MG63 (cell line): ENCODE measurements at regions not wholly inside any gene's neighbourhood (a gene's known extent, or its start where the extent isn't known, plus 50 kb on each side); places are given as distances from the start of the nearest gene placed in this dataset.
A peak's percentile ranks its signal among the peaks of the same experiment; 100 is the strongest.

Experiments used
- DNase-seq: peaks from one replicate; pipeline ENCODE4 v3.0.0-alpha.2; 2020
- H3K27me3 ChIP-seq: fragments of 250-450 bp; sonication (Bioruptor Pico); 2 replicates; pipeline ENCODE4 v1.5.1; 2020; ENCODE audit warnings: mild to moderate bottlenecking, moderate library complexity
- H3K36me3 ChIP-seq: fragments of 250-450 bp; sonication (Bioruptor Pico); 2 replicates; pipeline ENCODE4 v1.5.1; 2020; ENCODE audit warnings: mild to moderate bottlenecking, moderate library complexity
- H3K4me3 ChIP-seq: fragments of 250-450 bp; sonication (Bioruptor Pico); 2 replicates; pipeline ENCODE4 v1.5.1; 2020; ENCODE audit warnings: mild to moderate bottlenecking, moderate library complexity
- H3K9me3 ChIP-seq: fragments of 250-450 bp; sonication (Bioruptor Pico); 2 replicates; pipeline ENCODE4 v1.5.1; 2020; ENCODE audit warnings: mild to moderate bottlenecking, moderate library complexity

DNA sequence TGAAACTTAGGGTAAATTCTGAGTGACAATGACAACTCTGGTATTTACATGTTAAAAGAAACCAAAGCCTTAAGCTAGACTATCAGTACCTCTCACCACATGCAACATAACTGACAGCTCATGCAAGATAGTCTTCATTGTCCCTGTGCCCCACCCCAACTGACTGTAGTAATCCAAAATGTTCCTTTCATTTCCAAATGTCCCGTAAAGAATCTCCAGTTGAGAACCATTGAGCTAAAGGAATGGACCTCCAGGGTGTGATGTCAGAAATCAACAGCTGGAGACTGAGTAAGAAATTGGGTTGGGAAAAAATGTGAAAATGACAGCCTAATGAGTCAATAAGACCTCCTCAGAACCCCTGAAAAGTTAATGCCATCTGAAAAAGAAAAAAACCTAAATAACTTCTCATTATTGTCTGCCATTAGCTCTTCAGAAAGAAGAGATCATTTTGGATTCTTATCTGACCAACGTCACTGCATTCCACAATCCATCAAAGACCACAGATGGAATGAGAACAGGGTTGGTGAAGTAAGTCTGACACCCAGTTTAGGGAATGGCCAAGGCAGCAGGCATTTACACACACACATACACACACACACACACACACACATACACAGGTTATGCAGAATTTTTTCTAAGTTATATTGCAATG is 51.7 kb upstream of the ACVR2A start:
- no peak overlapping the region for H3K4me3 ChIP-seq
- no peaks in the 10 kb centered on the region for H3K36me3 ChIP-seq
- no peaks in the 10 kb centered on the region for H3K27me3 ChIP-seq
- no peaks in the 10 kb centered on the region for H3K9me3 ChIP-seq
- DNase-seq = no peak

DNA sequence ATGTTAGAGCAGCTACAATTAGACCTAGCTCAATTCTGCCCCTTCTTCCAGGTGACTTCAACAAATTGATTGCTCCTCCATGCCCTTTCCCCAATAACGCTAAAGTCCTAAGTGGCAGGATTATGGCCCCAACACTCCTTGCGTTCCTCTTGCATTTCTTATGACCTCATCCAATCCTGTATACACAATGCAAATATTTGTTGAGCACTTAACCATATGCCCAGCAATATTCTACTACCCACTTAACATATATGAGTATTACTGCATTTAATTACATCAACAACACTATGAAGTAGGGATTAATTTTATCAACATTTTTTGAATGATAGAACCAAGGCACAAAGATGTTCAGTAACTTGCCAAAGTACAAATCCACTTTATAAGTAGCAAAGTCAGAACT is 54.2 kb upstream of the ACVR2A start:
- no peaks in the 10 kb centered on the region for H3K9me3 ChIP-seq
- no peaks in the 10 kb centered on the region for H3K27me3 ChIP-seq
- DNase-seq = no peak
- no peak overlapping the region for H3K4me3 ChIP-seq
- no peaks in the 10 kb centered on the region for H3K36me3 ChIP-seq

DNA sequence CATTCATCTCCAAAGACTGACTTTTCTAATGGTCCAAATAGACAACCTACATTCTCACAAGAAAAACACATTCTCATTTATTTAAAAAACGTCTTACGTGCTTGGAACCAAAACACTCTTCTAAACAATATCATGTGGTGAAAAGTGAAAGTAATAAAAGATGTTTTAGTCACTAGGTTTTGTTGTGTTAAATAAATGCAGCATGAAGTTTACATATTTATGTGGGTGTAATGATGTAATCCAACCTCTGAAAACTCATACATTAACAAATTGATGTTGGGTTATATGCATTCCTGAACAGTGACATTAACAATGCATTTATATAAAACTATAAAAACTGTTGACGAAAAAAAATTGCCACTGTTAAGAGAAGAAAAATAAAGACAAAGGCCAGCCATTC is 55.1 kb upstream of the ACVR2A start:
- Histone ChIP-seq H3K9me3 (no peaks in the 10 kb centered on the region), H3K27me3 (no peaks in the 10 kb centered on the region), H3K4me3 (peak overlapping the region; percentile 12), H3K36me3 (no peaks in the 10 kb centered on the region)
- no peak for DNase-seq

DNA sequence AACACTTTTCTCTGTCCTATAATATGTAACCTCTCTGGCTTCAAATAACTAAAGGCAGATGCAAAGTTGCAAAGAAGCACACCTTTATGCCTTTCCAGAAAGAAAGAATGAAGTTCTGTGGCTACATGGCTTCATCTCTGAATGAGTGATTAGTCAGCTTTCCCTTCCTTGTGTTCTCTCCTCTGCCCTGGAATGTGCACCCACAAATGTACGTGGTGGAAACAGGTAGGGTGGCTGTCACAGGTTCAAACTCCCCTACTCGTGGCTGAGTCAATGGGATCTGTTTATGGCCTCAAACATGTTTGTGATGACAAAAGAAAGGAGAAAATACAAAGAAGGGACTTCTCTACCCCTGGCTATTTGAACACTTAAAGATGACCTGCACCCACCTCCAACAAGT is 55.5 kb upstream of the ACVR2A start:
- Histone ChIP-seq H3K9me3 (no peaks in the 10 kb centered on the region), H3K36me3 (no peaks in the 10 kb centered on the region), H3K27me3 (no peaks in the 10 kb centered on the region), H3K4me3 (peak overlapping the region; percentile 12)
- no peak for DNase-seq

DNA sequence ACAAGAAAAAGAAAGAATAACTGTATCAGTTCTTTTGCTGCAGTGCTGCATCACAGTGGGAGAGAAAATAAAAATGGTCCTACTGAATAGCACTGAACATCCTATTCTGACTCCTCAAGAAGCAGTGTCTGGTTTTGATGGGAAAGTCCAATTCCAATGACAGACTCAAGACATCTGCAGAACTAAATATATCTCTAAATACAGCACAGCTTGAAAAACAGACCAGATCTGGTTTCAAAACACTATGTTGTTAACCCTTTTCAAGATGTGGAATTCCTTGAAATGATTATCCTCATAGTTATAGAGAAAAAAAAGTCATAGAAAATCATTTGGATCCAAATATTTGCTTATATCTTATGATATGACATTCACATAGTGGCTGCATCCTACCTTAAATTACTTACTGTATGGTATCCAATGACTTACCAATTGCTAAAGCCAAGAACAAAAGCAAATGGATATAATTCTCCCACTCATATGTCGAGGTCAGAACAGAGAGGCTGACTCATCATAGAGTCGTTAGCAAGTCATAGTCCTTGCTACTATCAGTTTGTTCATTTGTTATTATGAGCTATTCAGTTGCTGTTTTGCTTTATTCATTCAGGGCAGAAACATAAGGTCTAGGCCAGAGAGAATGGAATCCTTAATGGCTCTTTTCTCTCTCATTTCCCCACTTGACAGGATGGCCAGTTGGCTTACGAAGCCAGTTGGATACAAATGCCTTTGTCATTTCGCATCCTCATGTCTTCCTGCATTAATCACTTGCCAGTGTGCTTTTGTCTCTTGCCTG is 62.5 kb upstream of the ACVR2A start:
- peak; percentile 38 for DNase-seq
- no peaks in the 10 kb centered on the region for H3K9me3 ChIP-seq

DNA sequence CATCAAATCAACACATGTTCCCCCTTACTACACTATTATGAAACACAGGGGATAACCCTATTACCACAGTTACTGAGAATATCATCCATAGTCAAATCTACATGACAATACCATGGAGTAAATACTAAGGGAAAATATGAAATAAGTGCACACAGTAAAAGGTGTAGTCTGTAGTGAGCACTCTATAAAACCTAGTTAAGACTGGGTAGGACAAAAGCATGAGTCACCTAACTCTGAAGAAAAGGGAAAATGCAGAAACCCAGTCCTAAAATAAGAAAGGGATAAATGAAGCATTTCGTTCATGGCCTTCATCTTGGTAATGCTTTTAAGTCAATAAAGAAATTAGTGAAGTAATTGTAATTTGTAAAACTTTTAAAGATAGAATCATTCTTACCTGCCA is 65.4 kb upstream of the ACVR2A start:
- no peak overlapping the region for H3K4me3 ChIP-seq
- no peaks in the 10 kb centered on the region for H3K36me3 ChIP-seq
- no peaks in the 10 kb centered on the region for H3K27me3 ChIP-seq
- H3K9me3 ChIP-seq = no peaks in the 10 kb centered on the region
- no peak for DNase-seq

More for the DNA sequence above, 62.5 kb upstream of the ACVR2A start:
- H3K27me3 ChIP-seq = no peaks in the 10 kb centered on the region
- H3K4me3 ChIP-seq = no peak overlapping the region
- no peaks in the 10 kb centered on the region for H3K36me3 ChIP-seq

DNA sequence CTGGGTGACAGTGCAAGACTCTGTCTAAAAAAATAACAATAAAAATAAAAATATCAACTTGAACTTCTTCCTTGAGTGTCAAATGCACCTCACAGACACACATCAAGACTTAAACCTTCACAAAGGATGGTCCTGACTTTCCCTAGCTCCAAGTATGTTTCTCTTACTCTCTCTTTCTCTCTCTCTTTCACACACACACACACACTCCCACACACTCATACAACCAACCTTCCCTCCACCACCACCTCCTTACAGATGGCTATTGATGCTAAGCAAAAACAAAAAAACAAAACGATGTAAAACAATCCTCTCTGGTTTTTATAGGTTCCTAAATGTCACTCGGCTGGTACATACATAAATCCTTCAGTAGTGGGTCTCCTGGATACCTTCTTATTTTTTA is 67.4 kb upstream of the ACVR2A start:
- no peaks in the 10 kb centered on the region for H3K27me3 ChIP-seq
- H3K4me3 ChIP-seq = no peak overlapping the region
- DNase-seq = no peak
- no peaks in the 10 kb centered on the region for H3K36me3 ChIP-seq
- no peaks in the 10 kb centered on the region for H3K9me3 ChIP-seq

DNA sequence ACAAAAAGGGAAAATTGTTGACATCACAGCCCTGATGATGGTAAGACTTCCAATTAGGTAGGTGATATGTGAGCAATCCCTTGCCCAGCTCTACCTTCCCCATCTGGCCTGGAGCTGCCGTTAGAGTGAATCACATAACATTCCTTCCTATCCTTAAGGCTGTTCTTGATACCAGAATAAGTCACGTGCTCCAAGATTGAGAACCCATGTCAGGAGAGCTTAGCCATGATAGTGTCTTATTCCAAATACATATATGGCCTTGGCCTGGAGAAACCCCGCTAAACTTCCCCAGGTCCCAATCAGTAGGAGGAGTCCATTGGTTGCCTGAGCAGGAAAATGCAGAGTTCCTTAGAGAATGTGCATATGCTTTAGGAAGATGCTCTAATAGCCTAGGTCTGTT is 70.0 kb upstream of the ACVR2A start:
- no peak for DNase-seq
- Histone ChIP-seq H3K27me3 (no peaks in the 10 kb centered on the region), H3K36me3 (no peaks in the 10 kb centered on the region)

DNA sequence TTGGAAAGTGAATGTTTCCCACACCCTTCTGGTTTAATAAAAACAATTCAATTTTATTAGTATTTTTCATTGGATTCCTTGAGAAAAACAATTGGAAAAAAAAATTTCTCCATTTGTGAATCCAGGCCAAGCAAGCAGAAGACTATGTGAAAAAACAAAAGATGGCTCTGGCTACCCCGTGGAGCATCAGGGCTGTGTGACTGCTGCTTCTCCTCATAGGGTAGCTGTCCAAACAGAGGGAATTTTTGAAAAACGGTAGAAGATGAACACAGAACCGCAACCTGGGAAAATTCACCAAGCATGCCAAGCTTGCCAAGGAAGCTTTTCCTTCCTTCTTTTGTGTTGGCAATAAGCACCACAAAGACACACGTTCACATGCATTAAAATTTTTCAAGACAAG is 71.3 kb upstream of the ACVR2A start:
- Histone ChIP-seq H3K36me3 (no peaks in the 10 kb centered on the region), H3K4me3 (no peak overlapping the region), H3K9me3 (no peaks in the 10 kb centered on the region), H3K27me3 (no peaks in the 10 kb centered on the region)
- DNase-seq = no peak

More for the DNA sequence above, 70.0 kb upstream of the ACVR2A start:
- H3K4me3 ChIP-seq = no peak overlapping the region
- no peaks in the 10 kb centered on the region for H3K9me3 ChIP-seq

DNA sequence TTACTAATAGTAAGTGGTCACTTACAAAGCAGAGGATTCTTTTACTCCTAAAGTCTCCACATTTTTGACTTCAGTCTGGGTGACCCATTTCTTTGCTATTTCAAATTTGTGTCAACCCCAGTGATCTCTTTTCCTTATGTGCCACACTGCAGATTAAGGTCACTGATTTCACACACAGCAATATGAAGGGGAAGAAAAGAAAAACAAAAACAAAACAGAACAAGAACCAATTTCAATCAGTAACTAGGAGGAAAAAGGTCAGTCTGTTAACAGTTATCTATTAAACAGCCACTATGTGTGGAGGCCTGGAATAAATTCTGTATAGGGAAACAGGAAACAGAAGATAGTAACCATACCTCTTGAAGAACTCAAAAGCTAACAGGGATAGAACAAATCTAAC is 72.0 kb upstream of the ACVR2A start:
- Histone ChIP-seq H3K9me3 (no peaks in the 10 kb centered on the region), H3K36me3 (no peaks in the 10 kb centered on the region), H3K4me3 (no peak overlapping the region), H3K27me3 (no peaks in the 10 kb centered on the region)
- no peak for DNase-seq

DNA sequence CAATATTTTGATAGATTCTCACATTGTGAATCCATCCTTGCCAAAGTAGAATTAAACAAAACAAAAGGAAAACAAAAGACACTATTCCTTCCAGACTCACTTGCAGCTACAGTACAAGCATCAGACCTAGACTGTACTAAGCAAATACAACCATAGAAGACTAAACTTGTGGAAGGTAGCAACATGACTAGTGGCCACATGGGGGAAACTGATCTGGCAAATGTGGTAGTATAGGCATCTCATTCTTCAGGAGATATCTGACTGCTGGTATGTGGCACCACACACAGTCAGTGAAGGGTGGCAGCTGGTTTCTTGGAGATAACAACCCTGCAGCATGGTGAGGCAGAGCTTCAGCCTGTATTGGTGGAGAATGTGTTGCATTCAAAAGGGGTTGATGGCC is 81.0 kb upstream of the ACVR2A start:
- Histone ChIP-seq H3K4me3 (no peak overlapping the region), H3K36me3 (no peaks in the 10 kb centered on the region), H3K9me3 (no peaks in the 10 kb centered on the region), H3K27me3 (no peaks in the 10 kb centered on the region)
- no peak for DNase-seq

DNA sequence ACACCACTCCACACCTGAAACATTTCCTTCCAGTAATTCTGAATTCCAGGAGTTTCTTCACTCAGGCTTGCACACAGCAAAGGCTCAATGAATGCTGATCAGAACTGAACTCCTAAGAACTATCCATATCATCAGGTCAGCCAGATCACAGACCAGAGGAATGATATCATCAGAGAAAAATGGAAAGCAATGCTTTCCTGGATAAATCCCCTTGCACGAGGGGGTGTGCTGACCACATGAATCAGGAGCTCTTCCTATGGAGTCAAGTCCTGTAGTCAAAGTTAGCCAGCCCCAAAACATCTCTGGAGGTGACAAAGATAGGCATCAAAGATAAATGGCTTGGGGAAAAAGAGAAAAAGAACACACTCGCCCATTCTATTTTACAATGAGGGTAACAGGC is 83.8 kb upstream of the ACVR2A start:
- H3K36me3 ChIP-seq = no peaks in the 10 kb centered on the region
- peak; percentile 1 for DNase-seq
- no peaks in the 10 kb centered on the region for H3K27me3 ChIP-seq
- H3K9me3 ChIP-seq = no peaks in the 10 kb centered on the region
- no peak overlapping the region for H3K4me3 ChIP-seq

DNA sequence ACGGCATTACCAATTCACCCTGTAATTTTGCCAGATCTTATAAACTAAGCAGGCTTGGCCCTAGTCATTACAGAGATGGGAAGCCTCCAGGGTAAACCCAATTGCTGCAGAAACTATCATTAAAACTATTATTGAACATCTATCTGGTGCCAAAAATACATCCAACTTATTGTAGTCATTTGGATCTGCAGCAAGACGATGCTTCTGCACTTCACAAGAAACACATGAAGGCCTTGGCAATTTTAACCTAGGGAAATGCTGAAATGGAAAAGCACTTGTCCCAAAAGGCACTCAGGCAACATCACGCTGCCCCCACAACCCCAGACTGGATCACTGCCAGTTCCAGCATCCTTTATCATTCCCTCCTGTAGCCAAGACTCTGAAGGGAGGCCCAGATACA is 85.3 kb upstream of the ACVR2A start:
- Histone ChIP-seq H3K4me3 (no peak overlapping the region), H3K9me3 (no peaks in the 10 kb centered on the region), H3K27me3 (no peaks in the 10 kb centered on the region; the same call in 1 of the 2 replicates), H3K36me3 (no peaks in the 10 kb centered on the region)
- no peak for DNase-seq

DNA sequence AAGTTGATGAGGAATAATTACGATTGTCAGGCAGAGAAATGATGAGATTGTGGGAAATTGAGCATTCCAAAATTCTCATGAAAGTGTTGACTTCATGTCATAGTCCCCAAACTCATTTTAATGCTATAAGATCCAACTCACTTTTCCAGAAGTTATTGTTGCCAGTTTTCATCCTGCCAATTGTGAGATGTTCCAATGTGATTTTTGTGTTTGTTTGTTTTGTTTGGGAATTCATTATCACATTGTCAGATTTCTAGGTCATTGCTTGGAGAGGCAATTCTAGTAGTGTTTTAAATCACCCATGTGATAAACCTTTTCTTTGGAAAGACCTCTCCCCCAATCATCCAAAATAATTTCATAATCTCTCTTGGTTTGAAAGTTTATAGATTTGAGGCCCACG is 86.0 kb upstream of the ACVR2A start:
- Histone ChIP-seq H3K4me3 (no peak overlapping the region), H3K36me3 (no peaks in the 10 kb centered on the region), H3K9me3 (no peaks in the 10 kb centered on the region), H3K27me3 (no peaks in the 10 kb centered on the region; the same call in 1 of the 2 replicates)
- DNase-seq = no peak

DNA sequence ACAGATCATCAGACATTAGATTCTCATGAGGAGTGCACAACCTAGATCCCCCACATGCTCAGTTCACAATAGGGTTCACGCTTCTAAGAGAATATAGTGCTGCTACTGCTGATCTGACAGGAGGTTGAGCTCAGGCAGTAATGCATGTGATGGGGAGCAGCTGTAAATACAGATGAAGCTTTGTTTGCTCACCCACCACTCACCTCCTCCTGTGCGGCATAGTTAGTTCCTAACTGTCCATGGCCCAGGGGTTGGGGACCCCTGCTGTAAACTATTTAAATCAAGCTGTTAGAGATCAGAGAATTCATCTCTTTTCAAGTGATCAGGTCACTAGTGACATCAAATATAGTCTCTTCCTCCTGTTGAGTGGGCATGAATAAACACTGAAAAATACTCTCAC is 88.8 kb upstream of the ACVR2A start:
- Histone ChIP-seq H3K4me3 (no peak overlapping the region), H3K9me3 (no peaks in the 10 kb centered on the region), H3K36me3 (no peaks in the 10 kb centered on the region), H3K27me3 (no peaks in the 10 kb centered on the region; the same call in 1 of the 2 replicates)
- no peak for DNase-seq

DNA sequence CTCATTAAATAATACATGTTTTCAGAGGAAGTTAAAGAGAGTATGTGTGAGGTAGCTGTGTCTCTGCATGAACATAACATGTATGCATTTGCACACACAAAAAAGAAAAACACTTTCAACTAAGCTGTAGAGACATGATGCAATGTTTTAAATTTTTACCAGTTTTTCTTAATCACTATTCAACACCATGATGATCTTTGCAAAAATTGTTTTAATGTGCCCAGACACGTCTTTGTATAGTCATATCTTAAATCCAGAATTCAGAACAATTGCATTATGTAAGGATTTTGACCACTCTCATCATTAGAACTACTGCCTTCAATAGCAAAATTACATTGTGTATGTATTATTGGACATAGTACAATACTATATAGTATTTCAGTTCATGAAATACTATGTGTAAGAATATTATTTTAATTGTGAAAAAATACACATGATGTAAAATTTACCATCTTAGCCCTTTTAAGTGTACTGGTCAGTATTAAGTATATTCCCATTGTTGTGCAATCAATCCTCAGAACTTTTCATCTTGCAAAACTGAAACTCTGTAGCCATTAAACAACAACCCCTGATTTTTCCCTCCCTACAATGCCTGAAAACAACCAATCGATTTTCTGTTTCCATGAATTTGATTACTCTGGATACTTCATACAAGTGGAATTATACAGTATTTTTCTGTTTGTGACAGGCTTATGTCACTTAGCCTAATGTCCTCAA is 104.5 kb upstream of the ACVR2A start:
- H3K4me3 ChIP-seq = no peak overlapping the region
- H3K27me3 ChIP-seq = no peaks in the 10 kb centered on the region
- no peaks in the 10 kb centered on the region for H3K36me3 ChIP-seq
- DNase-seq = no peak
- no peaks in the 10 kb centered on the region for H3K9me3 ChIP-seq

DNA sequence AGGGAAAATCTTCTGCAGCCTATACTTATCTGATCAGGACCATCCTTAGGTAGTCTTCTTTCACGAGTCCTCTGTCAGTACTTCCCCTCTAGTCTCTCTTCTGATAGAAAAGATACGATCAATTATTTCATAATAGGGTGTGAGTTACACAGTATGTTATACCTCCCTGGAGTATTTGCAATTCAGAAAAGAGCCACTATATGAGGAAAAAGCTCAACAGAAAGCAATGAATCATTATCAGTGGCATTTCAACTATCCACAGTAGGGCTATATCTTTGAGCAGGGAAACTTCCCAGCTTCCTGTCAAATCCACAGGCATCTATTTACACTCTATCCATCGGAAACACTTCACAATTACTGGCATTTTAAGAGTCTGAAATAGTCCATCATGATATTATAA is 105.3 kb upstream of the ACVR2A start:
- no peak overlapping the region for H3K4me3 ChIP-seq
- DNase-seq = no peak
- no peaks in the 10 kb centered on the region for H3K27me3 ChIP-seq
- no peaks in the 10 kb centered on the region for H3K36me3 ChIP-seq
- no peaks in the 10 kb centered on the region for H3K9me3 ChIP-seq

DNA sequence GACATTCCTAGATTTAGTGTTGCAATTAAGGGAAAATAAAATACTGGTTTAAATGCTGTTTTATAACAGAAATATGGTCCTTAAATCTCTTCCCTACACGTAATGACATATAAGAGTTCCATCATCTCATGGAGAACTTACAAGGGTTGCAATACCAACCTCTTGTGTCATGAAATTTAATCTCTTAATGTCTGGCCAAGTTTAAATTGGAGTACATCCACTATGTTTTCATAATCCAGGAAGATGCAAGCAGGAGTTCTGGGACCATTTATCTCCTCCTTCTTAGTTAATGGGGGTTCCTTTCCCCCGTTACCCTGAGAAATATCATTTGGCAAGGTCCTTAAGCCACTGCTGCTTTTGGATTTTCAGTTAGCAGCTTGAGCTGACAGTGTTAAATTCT is 126.0 kb upstream of the ACVR2A start:
- no peaks in the 10 kb centered on the region for H3K27me3 ChIP-seq
- no peaks in the 10 kb centered on the region for H3K36me3 ChIP-seq
- no peaks in the 10 kb centered on the region for H3K9me3 ChIP-seq
- no peak for DNase-seq
- H3K4me3 ChIP-seq = no peak overlapping the region
